ENCODE measurements at regions not wholly inside any gene's neighbourhood (a gene's known extent, or its start where the extent isn't known, plus 50 kb on each side); places are given as distances from the start of the nearest gene placed in this dataset.

- ChIA-PET CTCF (no interaction called here), POLR2A (interaction anchor here (0.6 kb wide), 1 partner anchor 145 kb away, joined by 3 read pairs; no protein-coding TSS in a partner anchor)
- Histone ChIP-seq H3K36me3 (ENCODE audit: control insufficient read depth, insufficient read depth, low read length) (no peaks in the 10 kb centered on the region), H3K9me3 (ENCODE audit: control insufficient read depth, insufficient read depth, low read depth, low read length) (no peaks in the 10 kb centered on the region), H3K27me3 (ENCODE audit: control insufficient read depth, insufficient read depth, low read length) (no peaks in the 10 kb centered on the region), H3K27ac (ENCODE audit: low read length) (no peak overlapping the region), H3K4me1 (ENCODE audit: control insufficient read depth, insufficient read depth, low read length) (no peaks in the 10 kb centered on the region), H3K4me3 (ENCODE audit: low read depth in 2 of 2, low read length in 2 of 2) (no peak overlapping the region)
- no peak for DNase-seq (ENCODE audit: low read depth, low spot score)
- no TSS peak for BruUV-seq (replicated peaks)
- TF ChIP-seq POLR2AphosphoS5 (IDR thresholded peaks at IDR 0.05; ENCODE audit: low read depth, low read length) (no peak), SIN3A (IDR thresholded peaks at IDR 0.05; ENCODE audit: borderline replicate concordance, insufficient read depth, low read depth, low read length) (no peak), REST (IDR thresholded peaks at IDR 0.05; ENCODE audit: insufficient read depth in 1 of 2, low read depth in 2 of 2, low read length in 1 of 2) (no peak), CTCF (IDR thresholded peaks at IDR 0.05) (no peak), TCF7L2 (IDR thresholded peaks at IDR 0.05; ENCODE audit: low read depth, low read length) (no peak)
- in situ Hi-C loops (cut with HindIII; ENCODE audit: low pct_unique_long_range_greater_than_20kb, low sequenced_read_pairs) (no loop called here), intact Hi-C loops (cut with micrococcal nuclease; ENCODE audit: unreplicated experiment) (no loop called here)
- ATAC-seq: no peak
These were observed 331.1 kb downstream of the GPAT3 start for GRCh38 chr4:83866834-83867621.

- intact Hi-C loops (cut with micrococcal nuclease; ENCODE audit: unreplicated experiment): no loop called here
- TF ChIP-seq REST (IDR thresholded peaks at IDR 0.05; ENCODE audit: insufficient read depth in 1 of 2, low read depth in 2 of 2, low read length in 1 of 2) (no peak), SIN3A (IDR thresholded peaks at IDR 0.05; ENCODE audit: borderline replicate concordance, insufficient read depth, low read depth, low read length) (no peak), TCF7L2 (IDR thresholded peaks at IDR 0.05; ENCODE audit: low read depth, low read length) (no peak), POLR2AphosphoS5 (IDR thresholded peaks at IDR 0.05; ENCODE audit: low read depth, low read length) (no peak), CTCF (IDR thresholded peaks at IDR 0.05) (no peak)
- ATAC-seq (no peak), DNase-seq (ENCODE audit: low read depth, low spot score) (no peak)
- H3K4me1 ChIP-seq (ENCODE audit: control insufficient read depth, insufficient read depth, low read length): no peaks in the 10 kb centered on the region
- ChIA-PET POLR2A (no interaction called here), CTCF (no interaction called here)
- no peaks in the 10 kb centered on the region for H3K36me3 ChIP-seq (ENCODE audit: control insufficient read depth, insufficient read depth, low read length)
- in situ Hi-C loops (cut with HindIII; ENCODE audit: low pct_unique_long_range_greater_than_20kb, low sequenced_read_pairs): no loop called here
- BruUV-seq (replicated peaks): no TSS peak
- H3K27me3 ChIP-seq (ENCODE audit: control insufficient read depth, insufficient read depth, low read length): no peaks in the 10 kb centered on the region
- H3K9me3 ChIP-seq (ENCODE audit: control insufficient read depth, insufficient read depth, low read depth, low read length): no peaks in the 10 kb centered on the region
- H3K27ac ChIP-seq (ENCODE audit: low read length): no peak overlapping the region
- no peak overlapping the region for H3K4me3 ChIP-seq (ENCODE audit: low read depth in 2 of 2, low read length in 2 of 2)
These were observed 329.7 kb downstream of the GPAT3 start for GRCh38 chr4:83865417-83866150.
